ENCODE measurements at regions not wholly inside any gene's neighbourhood (a gene's known extent, or its start where the extent isn't known, plus 50 kb on each side); places are given as distances from the start of the nearest gene placed in this dataset.

- Histone ChIP-seq H3K27me3 (no peaks in the 10 kb centered on the region), H3K9me3 (no peaks in the 10 kb centered on the region), H3K27ac (no peak overlapping the region), H3K4me3 (no peak overlapping the region), H3K36me3 (no peaks in the 10 kb centered on the region), H3K4me1 (no peaks in the 10 kb centered on the region)
- TF ChIP-seq POLR2A (IDR thresholded peaks at IDR 0.05) = no peak
- TF ChIP-seq POLR2AphosphoS5 (IDR thresholded peaks at IDR 0.05; ENCODE audit: insufficient read depth in 1 of 2, low read depth in 1 of 2) = no peak
- no peak for DNase-seq (ENCODE audit: extremely low spot score in 2 of 2)
- intact Hi-C loops (cut with DNase I) = no loop called here
Observed at GRCh38 chr1:244106837-244107493, 55.9 kb downstream of the ZBTB18 start.

GRCh38 chr1:244111027-244111426, 59.9 kb downstream of the ZBTB18 start:
- Histone ChIP-seq H3K4me1 (no peaks in the 10 kb centered on the region), H3K27ac (no peak overlapping the region), H3K36me3 (no peaks in the 10 kb centered on the region), H3K9me3 (no peaks in the 10 kb centered on the region), H3K27me3 (no peaks in the 10 kb centered on the region), H3K4me3 (no peak overlapping the region)
- DNase-seq (ENCODE audit: extremely low spot score in 2 of 2) = no peak
- intact Hi-C loops (cut with DNase I) = no loop called here
- no peak for TF ChIP-seq CTCF (IDR thresholded peaks at IDR 0.05)
- no peak for TF ChIP-seq POLR2A (IDR thresholded peaks at IDR 0.05)

- Histone ChIP-seq H3K36me3 (no peaks in the 10 kb centered on the region), H3K4me3 (no peak overlapping the region), H3K4me1 (no peaks in the 10 kb centered on the region), H3K27ac (no peak overlapping the region), H3K9me3 (no peaks in the 10 kb centered on the region), H3K27me3 (no peaks in the 10 kb centered on the region)
- no peak for DNase-seq (ENCODE audit: extremely low spot score in 2 of 2)
- intact Hi-C loops (cut with DNase I) = no loop called here
- TF ChIP-seq CTCF (IDR thresholded peaks at IDR 0.05) (no peak), POLR2AphosphoS5 (IDR thresholded peaks at IDR 0.05; ENCODE audit: insufficient read depth in 1 of 2, low read depth in 1 of 2) (no peak), POLR2A (IDR thresholded peaks at IDR 0.05) (no peak)
Observed at GRCh38 chr1:244112041-244112440, 61.0 kb downstream of the ZBTB18 start.

- no peak overlapping the region for H3K27ac ChIP-seq
- no peak for TF ChIP-seq POLR2AphosphoS5 (IDR thresholded peaks at IDR 0.05; ENCODE audit: insufficient read depth in 1 of 2, low read depth in 1 of 2)
- TF ChIP-seq CTCF (IDR thresholded peaks at IDR 0.05) = no peak
- no peak for TF ChIP-seq POLR2A (IDR thresholded peaks at IDR 0.05)
- no peak overlapping the region for H3K4me3 ChIP-seq
- no peaks in the 10 kb centered on the region for H3K36me3 ChIP-seq
- DNase-seq (ENCODE audit: extremely low spot score in 2 of 2) = no peak
- H3K4me1 ChIP-seq = no peaks in the 10 kb centered on the region
- H3K27me3 ChIP-seq = no peaks in the 10 kb centered on the region
- H3K9me3 ChIP-seq = no peaks in the 10 kb centered on the region
- intact Hi-C loops (cut with DNase I) = no loop called here
Observed at GRCh38 chr1:244112636-244113035, 61.6 kb downstream of the ZBTB18 start.

GRCh38 chr1:244113532-244114320, 62.6 kb downstream of the ZBTB18 start:
- DNase-seq (ENCODE audit: extremely low spot score in 2 of 2) = no peak
- no peaks in the 10 kb centered on the region for H3K9me3 ChIP-seq
- no peaks in the 10 kb centered on the region for H3K4me1 ChIP-seq
- H3K27ac ChIP-seq = no peak overlapping the region
- no peaks in the 10 kb centered on the region for H3K27me3 ChIP-seq
- no peak overlapping the region for H3K4me3 ChIP-seq
- intact Hi-C loops (cut with DNase I) = no loop called here
- no peaks in the 10 kb centered on the region for H3K36me3 ChIP-seq
- TF ChIP-seq POLR2A (IDR thresholded peaks at IDR 0.05) (no peak), POLR2AphosphoS5 (IDR thresholded peaks at IDR 0.05; ENCODE audit: insufficient read depth in 1 of 2, low read depth in 1 of 2) (no peak), CTCF (IDR thresholded peaks at IDR 0.05) (no peak)

Measured in vagina (tissue), 2 donors.